ENCODE measurements at regions not wholly inside any gene's neighbourhood (a gene's known extent, or its start where the extent isn't known, plus 50 kb on each side); places are given as distances from the start of the nearest gene placed in this dataset.

GRCh38 chr6:98200084-98200483 is 634.3 kb upstream of the POU3F2 start:
- no peaks in the 10 kb centered on the region for H3K36me3 ChIP-seq
- no peaks in the 10 kb centered on the region for H3K9me3 ChIP-seq
- H3K4me3 ChIP-seq: no peak overlapping the region
- no peaks in the 10 kb centered on the region for H3K27me3 ChIP-seq
- intact Hi-C loops (cut with DNase I): no loop called here
- no peaks in the 10 kb centered on the region for H3K4me1 ChIP-seq
- TF ChIP-seq CTCF (IDR thresholded peaks at IDR 0.05): no peak
- no peak overlapping the region for H3K27ac ChIP-seq
- no peak for DNase-seq (ENCODE audit: low spot score in 2 of 2)

GRCh38 chr6:98203170-98203806 is 631.1 kb upstream of the POU3F2 start:
- no peak for DNase-seq (ENCODE audit: low spot score in 2 of 2)
- H3K36me3 ChIP-seq: no peaks in the 10 kb centered on the region
- H3K27me3 ChIP-seq: no peaks in the 10 kb centered on the region
- no peak overlapping the region for H3K4me3 ChIP-seq
- TF ChIP-seq CTCF (IDR thresholded peaks at IDR 0.05): no peak
- intact Hi-C loops (cut with DNase I): no loop called here
- no peaks in the 10 kb centered on the region for H3K9me3 ChIP-seq
- no peaks in the 10 kb centered on the region for H3K4me1 ChIP-seq
- H3K27ac ChIP-seq: no peak overlapping the region

- no peak overlapping the region for H3K4me3 ChIP-seq
- no peak overlapping the region for H3K27ac ChIP-seq
- H3K36me3 ChIP-seq: no peaks in the 10 kb centered on the region
- no peaks in the 10 kb centered on the region for H3K9me3 ChIP-seq
- TF ChIP-seq CTCF (IDR thresholded peaks at IDR 0.05): no peak
- intact Hi-C loops (cut with DNase I): no loop called here
- no peaks in the 10 kb centered on the region for H3K4me1 ChIP-seq
- H3K27me3 ChIP-seq: no peaks in the 10 kb centered on the region
- DNase-seq (ENCODE audit: low spot score in 2 of 2): no peak
Observed at GRCh38 chr6:98212468-98212867, 621.9 kb upstream of the POU3F2 start.

GRCh38 chr6:98215531-98215930 is 618.8 kb upstream of the POU3F2 start:
- H3K4me3 ChIP-seq: no peak overlapping the region
- H3K27ac ChIP-seq: no peak overlapping the region
- no peak for TF ChIP-seq CTCF (IDR thresholded peaks at IDR 0.05)
- no peaks in the 10 kb centered on the region for H3K27me3 ChIP-seq
- H3K9me3 ChIP-seq: no peaks in the 10 kb centered on the region
- intact Hi-C loops (cut with DNase I): no loop called here
- no peaks in the 10 kb centered on the region for H3K36me3 ChIP-seq
- DNase-seq (ENCODE audit: low spot score in 2 of 2): no peak
- H3K4me1 ChIP-seq: no peaks in the 10 kb centered on the region

- intact Hi-C loops (cut with DNase I): no loop called here
- Histone ChIP-seq H3K27ac (no peak overlapping the region), H3K27me3 (no peaks in the 10 kb centered on the region), H3K4me3 (no peak overlapping the region), H3K36me3 (no peaks in the 10 kb centered on the region), H3K4me1 (no peaks in the 10 kb centered on the region), H3K9me3 (no peaks in the 10 kb centered on the region)
- no peak for DNase-seq (ENCODE audit: low spot score in 2 of 2)
- no peak for TF ChIP-seq CTCF (IDR thresholded peaks at IDR 0.05)
Observed at GRCh38 chr6:98230250-98230649, 604.1 kb upstream of the POU3F2 start.

- TF ChIP-seq CTCF (IDR thresholded peaks at IDR 0.05): no peak
- intact Hi-C loops (cut with DNase I): no loop called here
- H3K9me3 ChIP-seq: no peaks in the 10 kb centered on the region
- no peak overlapping the region for H3K27ac ChIP-seq
- no peaks in the 10 kb centered on the region for H3K27me3 ChIP-seq
- no peak for DNase-seq (ENCODE audit: low spot score in 2 of 2)
- H3K4me3 ChIP-seq: no peak overlapping the region
- H3K36me3 ChIP-seq: no peaks in the 10 kb centered on the region
- no peaks in the 10 kb centered on the region for H3K4me1 ChIP-seq
Observed at GRCh38 chr6:98239057-98239456, 595.3 kb upstream of the POU3F2 start.
